WTC11 (cell line): ENCODE measurements at regions not wholly inside any gene's neighbourhood (a gene's known extent, or its start where the extent isn't known, plus 50 kb on each side); places are given as distances from the start of the nearest gene placed in this dataset.

Experiments used
- CREM ChIP-seq: sonication (generic); formaldehyde crosslinking; IDR thresholded peaks from 2 replicates; pipeline ENCODE4 v1.8.1; 2022; ENCODE audit warnings: mild to moderate bottlenecking, missing genetic modification reagents, moderate library complexity
- CTCF ChIP-seq: fragments of 200-600 bp; IDR thresholded peaks from 2 replicates; pipeline ENCODE4 v1.8.0; 2022; ENCODE audit warnings: antibody characterized with exemption

- TF ChIP-seq CREM (CRISPR knock-in tag) (no peak), CTCF (no peak)
Observed at GRCh38 chr2:59008950-59009349, 767.8 kb upstream of the FANCL start.
